HG03354 (cell line): ENCODE measurements at regions not wholly inside any gene's neighbourhood (a gene's known extent, or its start where the extent isn't known, plus 50 kb on each side); places are given as distances from the start of the nearest gene placed in this dataset.

ENCODE experiments used
- ATAC-seq: cut with Tn5 transposase; IDR thresholded peaks from one replicate; pipeline ENCODE4 v1.9.1; 2021; ENCODE audit warnings: mild to moderate bottlenecking; ENCODE audit not compliant: unreplicated experiment, poor library complexity, severe bottlenecking

- no peak for ATAC-seq
Measured at GRCh38 chr6:14271789-14272736, 154.5 kb downstream of the CD83 start.

GRCh38 chr6:14272737-14273085, 155.1 kb downstream of the CD83 start:
- no peak for ATAC-seq

- no peak for ATAC-seq
Measured at GRCh38 chr6:14273191-14273590, 155.6 kb downstream of the CD83 start.

- no peak for ATAC-seq
Measured at GRCh38 chr6:14274016-14274415, 156.4 kb downstream of the CD83 start.

- no peak for ATAC-seq
Measured at GRCh38 chr6:14274546-14275492, 157.2 kb downstream of the CD83 start.

- no peak for ATAC-seq
Measured at GRCh38 chr6:14275493-14275851, 157.9 kb downstream of the CD83 start.

GRCh38 chr6:14276071-14276470, 158.5 kb downstream of the CD83 start:
- no peak for ATAC-seq

- peak; percentile 89 for ATAC-seq
Measured at GRCh38 chr6:14276667-14277404, 159.3 kb downstream of the CD83 start.

- peak; percentile 38 for ATAC-seq
Measured at GRCh38 chr6:14277405-14277930, 159.9 kb downstream of the CD83 start.

- ATAC-seq: no peak
Measured at GRCh38 chr6:14278006-14278405, 160.4 kb downstream of the CD83 start.

GRCh38 chr6:14278446-14278845, 160.9 kb downstream of the CD83 start:
- no peak for ATAC-seq

- no peak for ATAC-seq
Measured at GRCh38 chr6:14280006-14280510, 162.5 kb downstream of the CD83 start.

- no peak for ATAC-seq
Measured at GRCh38 chr6:14280766-14281293, 163.3 kb downstream of the CD83 start.

- ATAC-seq: no peak
Measured at GRCh38 chr6:14281811-14282660, 164.5 kb downstream of the CD83 start.

- ATAC-seq: no peak
Measured at GRCh38 chr6:14282854-14283505, 165.4 kb downstream of the CD83 start.

GRCh38 chr6:14283600-14284235, 166.1 kb downstream of the CD83 start:
- ATAC-seq: no peak

- ATAC-seq: no peak
Measured at GRCh38 chr6:14284969-14285590, 167.5 kb downstream of the CD83 start.
